ENCODE measurements at regions not wholly inside any gene's neighbourhood (a gene's known extent, or its start where the extent isn't known, plus 50 kb on each side); places are given as distances from the start of the nearest gene placed in this dataset.

DNA sequence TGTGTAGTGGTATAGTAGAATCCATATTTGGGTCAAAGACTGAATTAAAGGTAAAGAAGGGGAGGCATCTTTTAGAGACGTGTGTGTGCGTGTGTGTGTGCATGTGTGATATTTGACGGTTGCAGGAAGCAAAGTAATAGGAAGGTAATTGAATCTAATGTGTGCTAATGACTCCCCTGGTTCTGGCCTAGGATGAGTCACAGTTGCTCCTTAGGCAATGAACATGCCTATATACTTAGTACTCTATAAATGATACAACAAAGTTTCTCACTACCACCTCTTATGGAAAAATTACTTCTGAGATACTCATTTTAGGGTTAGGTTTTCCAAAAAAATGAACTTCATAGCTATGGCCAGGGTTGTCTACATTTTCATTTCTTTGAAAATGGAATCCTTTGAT is 409.6 kb downstream of the GUCY1A2 start:
- TF ChIP-seq, protein P1, sequence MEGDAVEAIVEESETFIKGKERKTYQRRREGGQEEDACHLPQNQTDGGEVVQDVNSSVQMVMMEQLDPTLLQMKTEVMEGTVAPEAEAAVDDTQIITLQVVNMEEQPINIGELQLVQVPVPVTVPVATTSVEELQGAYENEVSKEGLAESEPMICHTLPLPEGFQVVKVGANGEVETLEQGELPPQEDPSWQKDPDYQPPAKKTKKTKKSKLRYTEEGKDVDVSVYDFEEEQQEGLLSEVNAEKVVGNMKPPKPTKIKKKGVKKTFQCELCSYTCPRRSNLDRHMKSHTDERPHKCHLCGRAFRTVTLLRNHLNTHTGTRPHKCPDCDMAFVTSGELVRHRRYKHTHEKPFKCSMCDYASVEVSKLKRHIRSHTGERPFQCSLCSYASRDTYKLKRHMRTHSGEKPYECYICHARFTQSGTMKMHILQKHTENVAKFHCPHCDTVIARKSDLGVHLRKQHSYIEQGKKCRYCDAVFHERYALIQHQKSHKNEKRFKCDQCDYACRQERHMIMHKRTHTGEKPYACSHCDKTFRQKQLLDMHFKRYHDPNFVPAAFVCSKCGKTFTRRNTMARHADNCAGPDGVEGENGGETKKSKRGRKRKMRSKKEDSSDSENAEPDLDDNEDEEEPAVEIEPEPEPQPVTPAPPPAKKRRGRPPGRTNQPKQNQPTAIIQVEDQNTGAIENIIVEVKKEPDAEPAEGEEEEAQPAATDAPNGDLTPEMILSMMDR (IDR thresholded peaks at IDR 0.05; ENCODE audit: insufficient read depth, low read length) = no peak
- DNase-seq (ENCODE audit: low read depth) = peak; percentile 4

DNA sequence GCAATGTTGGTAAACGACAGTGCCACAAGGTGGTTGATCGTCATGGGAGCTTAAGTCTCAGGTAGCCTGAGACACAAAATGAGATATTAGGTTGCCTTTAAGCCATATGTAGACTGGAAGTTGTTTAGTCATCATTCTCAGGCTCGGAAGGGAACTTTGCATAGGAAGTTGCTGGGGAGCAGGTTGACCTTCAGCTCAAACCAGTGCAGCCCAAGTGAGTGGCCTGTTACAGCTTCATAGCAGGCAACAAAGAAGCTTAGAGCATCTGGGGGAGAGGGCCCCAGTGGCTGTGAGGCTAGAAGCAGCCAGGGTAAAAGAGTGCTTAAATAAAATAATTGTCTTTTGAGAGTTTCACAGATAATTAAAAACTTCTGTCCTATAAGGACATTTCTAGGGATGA is 404.0 kb downstream of the GUCY1A2 start:
- DNase-seq (ENCODE audit: low read depth) = no peak
- no peak overlapping the region for H3K4me3 ChIP-seq (ENCODE audit: low read depth, low read length)
- TF ChIP-seq, protein P1 (IDR thresholded peaks at IDR 0.05; ENCODE audit: insufficient read depth, low read length) = no peak

More for the DNA sequence above, 409.6 kb downstream of the GUCY1A2 start:
- no peak overlapping the region for H3K4me3 ChIP-seq (ENCODE audit: low read depth, low read length)

DNA sequence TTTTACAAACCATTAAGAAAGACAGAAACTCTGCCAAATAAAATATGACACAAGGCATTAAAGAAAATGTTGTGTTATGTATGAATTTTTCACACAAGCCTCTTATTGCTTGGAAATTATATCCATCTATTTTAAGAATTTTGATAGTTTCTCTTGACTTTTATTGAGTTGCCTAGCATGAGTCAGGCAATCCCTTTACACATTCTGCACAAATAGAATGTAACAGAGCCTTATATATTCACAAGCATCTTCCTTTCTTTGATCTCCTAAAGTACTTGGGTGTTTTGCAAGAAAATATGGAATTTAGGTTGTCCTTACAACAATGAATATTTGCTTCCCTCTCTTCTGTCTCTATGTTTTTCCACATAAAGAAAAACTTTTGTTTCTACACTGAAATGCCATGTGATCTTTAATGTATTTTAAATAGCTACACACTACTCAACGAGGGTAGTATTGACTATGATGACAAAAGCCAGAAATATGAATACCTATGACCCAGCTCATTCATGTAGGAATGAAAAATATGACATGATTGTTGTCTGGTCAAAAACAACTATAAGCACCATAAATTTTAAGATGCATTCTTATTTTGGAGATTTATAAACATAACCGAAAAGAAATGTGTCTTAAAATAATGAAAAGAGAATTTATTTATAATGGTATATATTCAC is 398.8 kb downstream of the GUCY1A2 start:
- TF ChIP-seq, protein P1 (IDR thresholded peaks at IDR 0.05; ENCODE audit: insufficient read depth, low read length) = no peak
- H3K4me3 ChIP-seq (ENCODE audit: low read depth, low read length) = no peak overlapping the region
- no peak for DNase-seq (ENCODE audit: low read depth)

DNA sequence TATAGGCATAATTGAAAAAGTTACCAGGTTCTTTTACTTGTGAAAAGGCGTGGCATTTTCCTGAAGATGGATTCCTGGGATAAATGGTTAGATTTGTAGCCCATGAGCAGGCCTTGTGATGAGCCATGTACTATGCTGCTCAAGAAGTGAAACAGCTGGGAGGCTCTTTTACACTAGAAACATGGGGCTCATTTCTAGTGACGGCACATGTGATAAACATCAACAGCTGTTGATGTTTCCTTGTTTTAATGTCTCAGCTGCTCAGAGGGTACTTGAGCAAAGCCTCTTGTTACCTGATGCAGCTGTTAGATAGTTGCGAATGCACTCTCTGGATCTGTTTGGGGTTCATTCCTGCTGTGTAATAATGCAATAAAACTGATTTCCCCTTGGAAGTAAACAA is 396.8 kb downstream of the GUCY1A2 start:
- DNase-seq (ENCODE audit: low read depth) = no peak
- H3K4me3 ChIP-seq (ENCODE audit: low read depth, low read length) = no peak overlapping the region
- TF ChIP-seq, protein P1 (IDR thresholded peaks at IDR 0.05; ENCODE audit: insufficient read depth, low read length) = no peak
